Central memory CD4-positive, alpha-beta T cell (primary cell): ENCODE measurements at regions not wholly inside any gene's neighbourhood (a gene's known extent, or its start where the extent isn't known, plus 50 kb on each side); places are given as distances from the start of the nearest gene placed in this dataset.
"Not testable (repeated sequence)": the region's sequence is repeated elsewhere in the genome, so short reads cannot be mapped to it uniquely, and the experiment has no call there.

ENCODE experiments used
- DNase-seq: peaks from one replicate; pipeline ENCODE4 v3.0.0; 2022

GRCh38 chr11:86166287-86166686, 78.3 kb upstream of the EED start:
- not testable (repeated sequence) for DNase-seq

- DNase-seq = no peak
Observed at GRCh38 chr11:86164106-86164505, 80.4 kb upstream of the EED start.

GRCh38 chr11:86163221-86163876, 81.2 kb upstream of the EED start:
- not testable (repeated sequence) for DNase-seq

GRCh38 chr11:86162239-86162638, 82.3 kb upstream of the EED start:
- DNase-seq = no peak

- DNase-seq = no peak
Observed at GRCh38 chr11:86161837-86162236, 82.7 kb upstream of the EED start.

GRCh38 chr11:86161336-86161735, 83.2 kb upstream of the EED start:
- no peak for DNase-seq

- no peak for DNase-seq
Observed at GRCh38 chr11:86160541-86161149, 83.9 kb upstream of the EED start.

GRCh38 chr11:86159581-86159891, 85.0 kb upstream of the EED start:
- no peak for DNase-seq

GRCh38 chr11:86158704-86159580, 85.6 kb upstream of the EED start:
- no peak for DNase-seq

- no peak for DNase-seq
Observed at GRCh38 chr11:86157797-86158378, 86.7 kb upstream of the EED start.

- no peak for DNase-seq
Observed at GRCh38 chr11:86156397-86156955, 87.6 kb upstream of the PICALM start.

GRCh38 chr11:86155200-86155844, 86.4 kb upstream of the PICALM start:
- no peak for DNase-seq

- no peak for DNase-seq
Observed at GRCh38 chr11:86153439-86153838, 84.6 kb upstream of the PICALM start.

- DNase-seq = no peak
Observed at GRCh38 chr11:86152901-86153300, 84.0 kb upstream of the PICALM start.

GRCh38 chr11:86152006-86152862, 83.3 kb upstream of the PICALM start:
- DNase-seq = no peak

- no peak for DNase-seq
Observed at GRCh38 chr11:86151174-86152005, 82.5 kb upstream of the PICALM start.

- DNase-seq = no peak
Observed at GRCh38 chr11:86150847-86151173, 81.9 kb upstream of the PICALM start.

- no peak for DNase-seq
Observed at GRCh38 chr11:86149792-86150191, 80.9 kb upstream of the PICALM start.

- DNase-seq = no peak
Observed at GRCh38 chr11:86148345-86148747, 79.5 kb upstream of the PICALM start.

GRCh38 chr11:86147004-86147403, 78.1 kb upstream of the PICALM start:
- DNase-seq = no peak
